GM12878 (cell line): ENCODE measurements at regions not wholly inside any gene's neighbourhood (a gene's known extent, or its start where the extent isn't known, plus 50 kb on each side); places are given as distances from the start of the nearest gene placed in this dataset.

Experiments
- BACH1 ChIP-seq: fragments of 450-650 bp; IDR thresholded peaks from 2 replicates; pipeline ENCODE4 v1.6.1; 2017; ENCODE audit warnings: mild to moderate bottlenecking, borderline replicate concordance
- BHLHE40 ChIP-seq, 2 experiments: fragments of 450-650 bp in 1 of 2; IDR thresholded peaks; 2 replicates each; pipeline ENCODE4 v1.6.1; 2011 to 2017; ENCODE audit warnings: low read depth in 2 of 2, borderline replicate concordance in 1 of 2, improper control_type of control experiment in 1 of 2, low read length in 1 of 2, mild to moderate bottlenecking in 1 of 2
- CHD1 ChIP-seq: IDR thresholded peaks from 2 replicates; pipeline ENCODE4 v1.6.1; 2012; ENCODE audit warnings: low read depth, low read length, improper control_type of control experiment
- POLR2A ChIP-seq: IDR thresholded peaks from 2 replicates; pipeline ENCODE4 v1.6.1; 2011; ENCODE audit warnings: low read depth, mild to moderate bottlenecking, low read length
- TCF7 ChIP-seq: IDR thresholded peaks from 2 replicates; pipeline ENCODE4 v1.6.1; 2014; ENCODE audit warnings: antibody characterized with exemption, borderline replicate concordance
- ZSCAN29 ChIP-seq: fragments of 450-650 bp; IDR thresholded peaks from 2 replicates; pipeline ENCODE4 v1.6.1; 2017; ENCODE audit warnings: mild to moderate bottlenecking, moderate library complexity
- TF ChIP-seq, protein P1 (sequence below): IDR thresholded peaks from 2 replicates; pipeline ENCODE4 v1.6.1; 2011; ENCODE audit warnings: borderline replicate concordance, low read depth, mild to moderate bottlenecking, moderate library complexity, low read length; ENCODE audit not compliant: insufficient read depth, poor library complexity, severe bottlenecking
- TF ChIP-seq, protein P2 (sequence below), 3 experiments: IDR thresholded peaks in 2 of 3; conservative IDR thresholded peaks in 1 of 3; 2 replicates each; pipeline ENCODE4 v1.5.1; 2011; ENCODE audit warnings: low read depth in 3 of 3, low read length in 3 of 3, mild to moderate bottlenecking in 3 of 3, control low read depth in 2 of 3, moderate library complexity in 2 of 3, inconsistent platforms in 1 of 3, mixed read lengths in 1 of 3; ENCODE audit not compliant: control insufficient read depth in 2 of 3, insufficient read depth in 1 of 3; ENCODE audit errors: extremely low read depth in 1 of 3

DNA sequence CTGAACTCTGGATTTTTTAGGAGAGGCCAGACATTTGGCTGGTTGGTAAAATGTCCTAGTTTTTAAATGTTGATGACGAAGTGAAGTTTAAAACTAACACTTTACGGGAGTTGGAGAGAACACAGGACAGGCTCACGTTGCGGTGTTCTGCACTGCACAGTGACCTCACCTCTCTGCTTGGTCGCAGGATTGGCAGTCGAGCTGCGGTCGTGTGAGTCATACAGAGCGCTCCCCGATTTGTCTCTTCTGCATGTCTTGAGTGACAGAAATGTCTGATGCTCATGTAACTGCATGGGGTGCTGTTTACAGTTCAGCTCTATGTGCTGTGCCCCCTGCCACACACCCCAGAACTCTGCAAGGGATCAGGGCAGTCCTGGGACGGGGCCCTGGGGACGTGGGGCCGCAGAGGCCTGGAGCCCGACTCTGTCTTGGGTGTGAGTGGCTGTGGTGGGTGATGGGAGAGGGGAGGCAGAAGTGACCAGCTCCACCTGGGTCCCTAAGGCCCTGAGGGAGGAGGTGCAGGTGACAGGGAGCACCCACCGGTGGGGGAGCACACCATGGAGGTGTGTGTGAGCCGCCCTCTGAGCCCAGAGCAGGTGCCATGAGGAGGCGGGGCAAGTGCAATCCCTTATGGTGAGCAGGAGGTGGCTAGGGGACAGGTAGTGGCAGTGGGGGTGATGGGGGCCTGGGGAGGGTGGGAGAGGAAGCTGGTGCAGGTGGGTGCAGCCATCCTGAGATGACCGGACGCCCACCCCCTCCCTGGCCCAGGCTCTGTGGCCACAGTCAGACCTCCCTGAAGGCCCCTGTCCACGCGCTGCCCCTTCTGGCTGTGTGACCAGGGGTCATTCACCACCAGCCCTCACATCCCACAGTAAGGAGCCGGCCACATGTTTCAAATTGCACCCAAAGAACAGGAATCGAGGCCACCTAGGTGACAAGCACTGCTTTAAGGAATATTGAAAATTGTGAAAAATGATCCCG is 77.9 kb upstream of the ADRA2C start:
- no peak for TF ChIP-seq BHLHE40 (IDR thresholded peaks at IDR 0.05; ENCODE audit: borderline replicate concordance in 1 of 2, low read depth in 2 of 2, low read length in 1 of 2)
- no peak for TF ChIP-seq POLR2A
- no peak for TF ChIP-seq TCF7
- TF ChIP-seq, protein P1, sequence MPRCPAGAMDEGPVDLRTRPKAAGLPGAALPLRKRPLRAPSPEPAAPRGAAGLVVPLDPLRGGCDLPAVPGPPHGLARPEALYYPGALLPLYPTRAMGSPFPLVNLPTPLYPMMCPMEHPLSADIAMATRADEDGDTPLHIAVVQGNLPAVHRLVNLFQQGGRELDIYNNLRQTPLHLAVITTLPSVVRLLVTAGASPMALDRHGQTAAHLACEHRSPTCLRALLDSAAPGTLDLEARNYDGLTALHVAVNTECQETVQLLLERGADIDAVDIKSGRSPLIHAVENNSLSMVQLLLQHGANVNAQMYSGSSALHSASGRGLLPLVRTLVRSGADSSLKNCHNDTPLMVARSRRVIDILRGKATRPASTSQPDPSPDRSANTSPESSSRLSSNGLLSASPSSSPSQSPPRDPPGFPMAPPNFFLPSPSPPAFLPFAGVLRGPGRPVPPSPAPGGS: no peak
- TF ChIP-seq CHD1: no peak
- no peak for TF ChIP-seq BACH1
- TF ChIP-seq ZSCAN29: no peak
- TF ChIP-seq, protein P2, sequence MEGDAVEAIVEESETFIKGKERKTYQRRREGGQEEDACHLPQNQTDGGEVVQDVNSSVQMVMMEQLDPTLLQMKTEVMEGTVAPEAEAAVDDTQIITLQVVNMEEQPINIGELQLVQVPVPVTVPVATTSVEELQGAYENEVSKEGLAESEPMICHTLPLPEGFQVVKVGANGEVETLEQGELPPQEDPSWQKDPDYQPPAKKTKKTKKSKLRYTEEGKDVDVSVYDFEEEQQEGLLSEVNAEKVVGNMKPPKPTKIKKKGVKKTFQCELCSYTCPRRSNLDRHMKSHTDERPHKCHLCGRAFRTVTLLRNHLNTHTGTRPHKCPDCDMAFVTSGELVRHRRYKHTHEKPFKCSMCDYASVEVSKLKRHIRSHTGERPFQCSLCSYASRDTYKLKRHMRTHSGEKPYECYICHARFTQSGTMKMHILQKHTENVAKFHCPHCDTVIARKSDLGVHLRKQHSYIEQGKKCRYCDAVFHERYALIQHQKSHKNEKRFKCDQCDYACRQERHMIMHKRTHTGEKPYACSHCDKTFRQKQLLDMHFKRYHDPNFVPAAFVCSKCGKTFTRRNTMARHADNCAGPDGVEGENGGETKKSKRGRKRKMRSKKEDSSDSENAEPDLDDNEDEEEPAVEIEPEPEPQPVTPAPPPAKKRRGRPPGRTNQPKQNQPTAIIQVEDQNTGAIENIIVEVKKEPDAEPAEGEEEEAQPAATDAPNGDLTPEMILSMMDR (IDR thresholded peaks at IDR 0.05 in 2 of 3, conservative IDR thresholded peaks at IDR 0.05 in 1 of 3; ENCODE audit: control insufficient read depth in 2 of 3, extremely low read depth in 1 of 3, insufficient read depth in 1 of 3, low read depth in 3 of 3, low read length in 3 of 3): no peak
